ENCODE measurements at regions not wholly inside any gene's neighbourhood (a gene's known extent, or its start where the extent isn't known, plus 50 kb on each side); places are given as distances from the start of the nearest gene placed in this dataset.

GRCh38 chr7:45982907-45983719 lies 62.0 kb upstream of the IGFBP3 start:
- no peak overlapping the region for H3K4me3 ChIP-seq (ENCODE audit: low read depth, poor library complexity, severe bottlenecking)
- no peak for TF ChIP-seq POLR2A (IDR thresholded peaks at IDR 0.05)
- WGBS, 2 donors = 45 to 64% methylated on average over 11 of the region's 11 CpGs
- intact Hi-C loops (cut with DNase I; ENCODE audit: low total_unique reads) = no loop called here
- DNase-seq (ENCODE audit: low spot score in 2 of 2) = no peak

GRCh38 chr7:45982132-45982531 lies 61.1 kb upstream of the IGFBP3 start:
- intact Hi-C loops (cut with DNase I; ENCODE audit: low total_unique reads) = no loop called here
- H3K4me3 ChIP-seq (ENCODE audit: low read depth, poor library complexity, severe bottlenecking) = no peak overlapping the region
- DNase-seq (ENCODE audit: low spot score in 2 of 2) = no peak
- TF ChIP-seq CTCF (IDR thresholded peaks at IDR 0.05) (no peak), POLR2A (IDR thresholded peaks at IDR 0.05) (no peak)
- 87 to 93% methylated on average over 2 of the region's 2 CpGs for WGBS, 2 donors

- 79 to 82% methylated on average over 6 of the region's 6 CpGs for WGBS, 2 donors
- DNase-seq (ENCODE audit: low spot score in 2 of 2) = no peak
- intact Hi-C loops (cut with DNase I; ENCODE audit: low total_unique reads) = no loop called here
- no peak overlapping the region for H3K4me3 ChIP-seq (ENCODE audit: low read depth, poor library complexity, severe bottlenecking)
- TF ChIP-seq CTCF (IDR thresholded peaks at IDR 0.05) = no peak
- no peak for TF ChIP-seq POLR2A (IDR thresholded peaks at IDR 0.05)
These were observed 59.9 kb upstream of the IGFBP3 start for GRCh38 chr7:45980973-45981372.

GRCh38 chr7:45980181-45980905 lies 59.3 kb upstream of the IGFBP3 start:
- H3K4me3 ChIP-seq (ENCODE audit: low read depth, poor library complexity, severe bottlenecking) = no peak overlapping the region
- no peak for TF ChIP-seq POLR2A (IDR thresholded peaks at IDR 0.05)
- TF ChIP-seq CTCF (IDR thresholded peaks at IDR 0.05) = no peak
- no peak for DNase-seq (ENCODE audit: low spot score in 2 of 2)
- 85% methylated on average over 6 to 7 of the region's 7 CpGs for WGBS, 2 donors
- intact Hi-C loops (cut with DNase I; ENCODE audit: low total_unique reads) = no loop called here

GRCh38 chr7:45979275-45980180 lies 58.5 kb upstream of the IGFBP3 start:
- WGBS, 2 donors = 86 to 93% methylated on average over 7 of the region's 7 CpGs
- TF ChIP-seq CTCF (IDR thresholded peaks at IDR 0.05) (no peak), POLR2A (IDR thresholded peaks at IDR 0.05) (no peak)
- intact Hi-C loops (cut with DNase I; ENCODE audit: low total_unique reads) = no loop called here
- peak in 1 of 2 donors; percentile 62 for DNase-seq (ENCODE audit: low spot score in 2 of 2)
- no peak overlapping the region for H3K4me3 ChIP-seq (ENCODE audit: low read depth, poor library complexity, severe bottlenecking)
